HepG2 (cell line): ENCODE measurements at regions not wholly inside any gene's neighbourhood (a gene's known extent, or its start where the extent isn't known, plus 50 kb on each side); places are given as distances from the start of the nearest gene placed in this dataset.

Experiments
- SMYD3 ChIP-seq: sonication (generic); formaldehyde crosslinking; IDR thresholded peaks from 2 replicates; pipeline ENCODE4 v1.8.1; 2023; ENCODE audit warnings: mild to moderate bottlenecking, missing genetic modification reagents
- ZNF510 ChIP-seq: sonication (generic); formaldehyde crosslinking; IDR thresholded peaks from 2 replicates; pipeline ENCODE4 v1.4.0; 2020; ENCODE audit warnings: low read depth, mild to moderate bottlenecking, missing genetic modification reagents
- TF ChIP-seq, protein P1 (sequence below), 2 experiments: IDR thresholded peaks; 2 replicates each; pipeline ENCODE4 v1.6.1; 2011 to 2012; ENCODE audit warnings: low read length in 2 of 2, borderline replicate concordance in 1 of 2, low read depth in 1 of 2, mild to moderate bottlenecking in 1 of 2, moderate library complexity in 1 of 2
- TF ChIP-seq, protein P2 (sequence below): sonication (generic); formaldehyde crosslinking; IDR thresholded peaks from 2 replicates; pipeline ENCODE4 v1.8.0; 2023; ENCODE audit warnings: mild to moderate bottlenecking, missing genetic modification reagents
- TF ChIP-seq, protein P3 (sequence below): sonication (generic); formaldehyde crosslinking; IDR thresholded peaks from 2 replicates; pipeline ENCODE4 v1.8.1; 2022; ENCODE audit warnings: low read depth, mild to moderate bottlenecking, missing genetic modification reagents

DNA sequence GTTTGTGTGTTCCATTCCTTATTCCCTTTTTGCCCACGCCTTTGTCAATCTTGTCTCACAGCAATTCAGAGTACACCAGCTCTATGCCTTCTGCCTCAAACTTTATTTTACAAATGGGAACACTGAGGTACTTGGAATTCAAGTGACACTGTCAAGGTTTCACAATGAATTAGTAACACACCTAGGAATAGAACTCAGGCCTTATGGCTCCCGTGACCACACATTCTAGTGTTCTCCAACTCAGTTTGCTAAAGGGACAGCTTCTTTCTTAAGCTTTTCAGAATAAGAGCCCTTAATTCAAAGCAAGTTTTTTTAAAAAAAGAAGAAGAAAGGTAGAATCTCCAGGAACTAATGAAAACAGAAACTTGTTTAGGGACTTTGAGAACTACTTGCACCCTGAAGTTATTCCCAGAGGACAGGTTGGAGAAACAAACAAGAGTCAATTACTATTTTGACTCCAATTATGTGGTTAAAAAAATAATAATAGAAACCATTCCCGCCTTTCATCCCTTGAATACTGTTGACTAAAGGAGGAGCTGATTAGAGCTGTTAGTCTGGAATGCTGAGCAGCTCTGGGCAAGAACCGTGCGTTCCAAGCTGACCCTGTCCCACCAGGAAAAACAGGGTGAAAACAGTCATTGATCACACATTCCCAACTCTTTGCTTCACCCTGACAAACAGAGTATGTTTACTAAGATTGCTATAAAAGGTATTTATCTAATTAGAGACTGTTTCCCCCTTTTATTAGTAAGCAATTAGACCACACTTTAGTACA, 408.8 kb upstream of the CNKSR2 start (continued):
- TF ChIP-seq, protein P1, sequence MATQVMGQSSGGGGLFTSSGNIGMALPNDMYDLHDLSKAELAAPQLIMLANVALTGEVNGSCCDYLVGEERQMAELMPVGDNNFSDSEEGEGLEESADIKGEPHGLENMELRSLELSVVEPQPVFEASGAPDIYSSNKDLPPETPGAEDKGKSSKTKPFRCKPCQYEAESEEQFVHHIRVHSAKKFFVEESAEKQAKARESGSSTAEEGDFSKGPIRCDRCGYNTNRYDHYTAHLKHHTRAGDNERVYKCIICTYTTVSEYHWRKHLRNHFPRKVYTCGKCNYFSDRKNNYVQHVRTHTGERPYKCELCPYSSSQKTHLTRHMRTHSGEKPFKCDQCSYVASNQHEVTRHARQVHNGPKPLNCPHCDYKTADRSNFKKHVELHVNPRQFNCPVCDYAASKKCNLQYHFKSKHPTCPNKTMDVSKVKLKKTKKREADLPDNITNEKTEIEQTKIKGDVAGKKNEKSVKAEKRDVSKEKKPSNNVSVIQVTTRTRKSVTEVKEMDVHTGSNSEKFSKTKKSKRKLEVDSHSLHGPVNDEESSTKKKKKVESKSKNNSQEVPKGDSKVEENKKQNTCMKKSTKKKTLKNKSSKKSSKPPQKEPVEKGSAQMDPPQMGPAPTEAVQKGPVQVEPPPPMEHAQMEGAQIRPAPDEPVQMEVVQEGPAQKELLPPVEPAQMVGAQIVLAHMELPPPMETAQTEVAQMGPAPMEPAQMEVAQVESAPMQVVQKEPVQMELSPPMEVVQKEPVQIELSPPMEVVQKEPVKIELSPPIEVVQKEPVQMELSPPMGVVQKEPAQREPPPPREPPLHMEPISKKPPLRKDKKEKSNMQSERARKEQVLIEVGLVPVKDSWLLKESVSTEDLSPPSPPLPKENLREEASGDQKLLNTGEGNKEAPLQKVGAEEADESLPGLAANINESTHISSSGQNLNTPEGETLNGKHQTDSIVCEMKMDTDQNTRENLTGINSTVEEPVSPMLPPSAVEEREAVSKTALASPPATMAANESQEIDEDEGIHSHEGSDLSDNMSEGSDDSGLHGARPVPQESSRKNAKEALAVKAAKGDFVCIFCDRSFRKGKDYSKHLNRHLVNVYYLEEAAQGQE (IDR thresholded peaks at IDR 0.05; ENCODE audit: borderline replicate concordance in 1 of 2, low read depth in 1 of 2, low read length in 2 of 2) = no peak
- TF ChIP-seq, protein P2, sequence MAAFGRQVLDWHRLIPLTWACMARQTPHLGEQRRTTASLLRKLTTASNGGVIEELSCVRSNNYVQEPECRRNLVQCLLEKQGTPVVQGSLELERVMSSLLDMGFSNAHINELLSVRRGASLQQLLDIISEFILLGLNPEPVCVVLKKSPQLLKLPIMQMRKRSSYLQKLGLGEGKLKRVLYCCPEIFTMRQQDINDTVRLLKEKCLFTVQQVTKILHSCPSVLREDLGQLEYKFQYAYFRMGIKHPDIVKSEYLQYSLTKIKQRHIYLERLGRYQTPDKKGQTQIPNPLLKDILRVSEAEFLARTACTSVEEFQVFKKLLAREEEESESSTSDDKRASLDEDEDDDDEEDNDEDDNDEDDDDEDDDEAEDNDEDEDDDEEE (CRISPR knock-in tag) = no peak
- TF ChIP-seq, protein P3, sequence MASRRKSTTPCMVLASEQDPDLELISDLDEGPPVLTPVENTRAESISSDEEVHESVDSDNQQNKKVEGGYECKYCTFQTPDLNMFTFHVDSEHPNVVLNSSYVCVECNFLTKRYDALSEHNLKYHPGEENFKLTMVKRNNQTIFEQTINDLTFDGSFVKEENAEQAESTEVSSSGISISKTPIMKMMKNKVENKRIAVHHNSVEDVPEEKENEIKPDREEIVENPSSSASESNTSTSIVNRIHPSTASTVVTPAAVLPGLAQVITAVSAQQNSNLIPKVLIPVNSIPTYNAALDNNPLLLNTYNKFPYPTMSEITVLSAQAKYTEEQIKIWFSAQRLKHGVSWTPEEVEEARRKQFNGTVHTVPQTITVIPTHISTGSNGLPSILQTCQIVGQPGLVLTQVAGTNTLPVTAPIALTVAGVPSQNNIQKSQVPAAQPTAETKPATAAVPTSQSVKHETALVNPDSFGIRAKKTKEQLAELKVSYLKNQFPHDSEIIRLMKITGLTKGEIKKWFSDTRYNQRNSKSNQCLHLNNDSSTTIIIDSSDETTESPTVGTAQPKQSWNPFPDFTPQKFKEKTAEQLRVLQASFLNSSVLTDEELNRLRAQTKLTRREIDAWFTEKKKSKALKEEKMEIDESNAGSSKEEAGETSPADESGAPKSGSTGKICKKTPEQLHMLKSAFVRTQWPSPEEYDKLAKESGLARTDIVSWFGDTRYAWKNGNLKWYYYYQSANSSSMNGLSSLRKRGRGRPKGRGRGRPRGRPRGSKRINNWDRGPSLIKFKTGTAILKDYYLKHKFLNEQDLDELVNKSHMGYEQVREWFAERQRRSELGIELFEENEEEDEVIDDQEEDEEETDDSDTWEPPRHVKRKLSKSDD = no peak
- TF ChIP-seq SMYD3 = no peak
- no peak for TF ChIP-seq ZNF510 (CRISPR knock-in tag)
